PC-3 (cell line): ENCODE measurements at regions not wholly inside any gene's neighbourhood (a gene's known extent, or its start where the extent isn't known, plus 50 kb on each side); places are given as distances from the start of the nearest gene placed in this dataset.

Experiments used
- CTCF ChIP-seq: fragments of 300-600 bp; sonication (generic); conservative IDR thresholded peaks from 2 replicates; pipeline ENCODE4 v1.5.1; 2017; ENCODE audit warnings: antibody characterized with exemption, low read depth, mild to moderate bottlenecking, low read length
- EZH2 ChIP-seq: fragments of 300-600 bp; sonication (generic); IDR thresholded peaks from one replicate; pipeline ENCODE4 v1.6.1; 2017; ENCODE audit warnings: antibody characterized with exemption, mild to moderate bottlenecking, low read length; ENCODE audit not compliant: unreplicated experiment
- EZH2phosphoT487 ChIP-seq: fragments of 300-600 bp; sonication (generic); IDR thresholded peaks from 2 replicates; pipeline ENCODE4 v1.6.1; 2018; ENCODE audit warnings: mild to moderate bottlenecking, antibody characterized with exemption, low read length, borderline replicate concordance

- TF ChIP-seq CTCF (no peak), EZH2 (no peak), EZH2phosphoT487 (no peak)
Measured at GRCh38 chr16:82470620-82471152, 156.1 kb upstream of the CDH13 start.
